ENCODE measurements at regions not wholly inside any gene's neighbourhood (a gene's known extent, or its start where the extent isn't known, plus 50 kb on each side); places are given as distances from the start of the nearest gene placed in this dataset.

DNA sequence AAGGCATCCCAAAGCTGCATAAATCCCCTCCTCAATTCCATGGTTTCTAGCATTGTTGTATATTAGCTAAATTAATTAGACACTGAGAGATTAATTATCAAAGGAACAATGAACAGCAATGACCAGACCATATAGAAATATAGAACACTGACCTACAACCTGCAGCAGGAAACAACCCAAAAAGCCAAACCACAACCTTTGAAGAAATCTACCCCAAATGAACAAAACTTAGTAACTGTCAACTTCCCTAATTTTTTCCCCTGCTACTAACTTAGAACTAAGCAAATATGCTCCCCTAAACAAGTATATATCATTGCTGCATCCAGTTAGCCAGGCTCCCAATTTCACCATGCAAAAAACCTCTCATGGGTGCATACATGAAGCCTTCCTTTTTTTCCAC is 268.0 kb upstream of the ANO3 start:
- no peak for DNase-seq

GRCh38 chr11:26065944-26066343 is 266.0 kb upstream of the ANO3 start:
- DNase-seq = no peak

DNA sequence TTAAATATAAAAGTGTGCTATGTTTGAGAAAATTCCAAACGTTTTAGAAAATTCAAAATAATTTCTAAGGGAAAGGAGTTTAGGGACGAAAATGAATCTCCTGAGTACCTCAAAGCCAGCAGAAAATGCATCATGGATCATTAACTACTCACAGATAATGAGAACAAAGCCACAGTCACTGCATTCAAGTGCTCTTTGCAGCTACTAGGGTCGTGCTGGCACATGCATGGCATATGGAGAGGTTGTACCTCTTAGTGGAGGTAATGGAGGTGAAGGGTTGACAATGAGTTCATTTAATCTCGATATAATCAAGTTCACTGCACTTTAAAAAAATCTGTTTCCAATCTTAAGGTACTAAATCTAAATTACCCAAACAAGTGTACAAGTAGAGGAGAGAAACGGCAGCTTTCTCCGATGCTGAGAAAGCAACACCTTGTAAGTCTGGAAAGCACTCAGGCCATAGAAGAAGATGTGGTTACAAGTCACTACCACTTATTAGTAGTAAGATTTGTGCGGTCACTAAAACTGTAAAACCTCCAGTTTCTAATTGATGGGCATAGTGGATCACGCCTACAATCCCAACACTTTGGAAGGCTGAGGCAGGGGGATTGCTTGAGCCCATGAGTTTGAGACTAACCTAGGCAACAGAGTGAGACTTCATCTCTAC is 261.1 kb upstream of the ANO3 start:
- DNase-seq = no peak

DNA sequence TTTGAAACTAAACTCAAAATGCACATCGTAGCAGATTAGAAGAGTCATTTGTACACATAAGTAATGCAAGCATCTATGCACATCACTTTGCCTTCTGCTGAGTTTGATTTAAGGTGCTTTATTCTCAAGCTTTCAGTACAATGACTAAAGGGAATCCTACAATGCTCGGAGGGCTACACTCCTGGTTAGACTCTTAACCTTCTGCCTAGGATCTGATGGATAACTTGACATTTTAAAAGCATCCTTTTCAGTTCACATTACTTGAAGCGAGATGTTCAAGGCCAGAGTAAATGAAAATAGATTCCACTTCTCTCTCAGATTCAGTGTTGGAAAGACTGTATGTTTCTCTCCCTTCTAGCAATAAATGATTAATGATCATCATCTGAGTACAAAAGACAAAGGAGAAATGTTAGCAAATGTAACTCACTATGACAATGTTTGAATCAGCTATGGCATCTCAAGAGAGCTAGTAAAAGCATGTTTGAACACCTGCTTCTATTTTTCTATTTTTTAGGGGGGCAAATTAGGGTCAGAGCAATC is 259.2 kb upstream of the ANO3 start:
- DNase-seq = no peak

- DNase-seq = no peak
Measured at GRCh38 chr11:26073646-26074045, 258.3 kb upstream of the ANO3 start.

- no peak for DNase-seq
Measured at GRCh38 chr11:26076233-26076990, 255.5 kb upstream of the ANO3 start.

GRCh38 chr11:26078231-26078821 is 253.6 kb upstream of the ANO3 start:
- no peak for DNase-seq

DNA sequence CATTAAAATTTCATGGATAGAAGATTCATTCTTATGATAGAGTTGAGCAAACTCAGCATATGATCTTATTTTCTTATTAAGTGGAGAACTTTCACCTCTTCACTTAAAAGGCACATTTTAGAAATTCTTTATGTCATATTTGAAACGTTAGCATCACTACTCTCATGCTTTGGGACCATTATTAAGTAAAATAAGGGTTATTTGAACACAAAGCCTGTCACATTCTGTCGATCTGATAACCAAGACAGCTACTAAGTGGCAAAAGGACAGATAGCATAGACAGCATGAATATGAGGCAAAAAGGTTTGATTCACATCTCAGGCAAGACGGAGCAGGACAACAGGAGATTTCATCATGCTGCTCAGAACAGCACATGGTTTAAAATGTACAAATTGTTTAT is 247.6 kb upstream of the ANO3 start:
- no peak for DNase-seq

DNA sequence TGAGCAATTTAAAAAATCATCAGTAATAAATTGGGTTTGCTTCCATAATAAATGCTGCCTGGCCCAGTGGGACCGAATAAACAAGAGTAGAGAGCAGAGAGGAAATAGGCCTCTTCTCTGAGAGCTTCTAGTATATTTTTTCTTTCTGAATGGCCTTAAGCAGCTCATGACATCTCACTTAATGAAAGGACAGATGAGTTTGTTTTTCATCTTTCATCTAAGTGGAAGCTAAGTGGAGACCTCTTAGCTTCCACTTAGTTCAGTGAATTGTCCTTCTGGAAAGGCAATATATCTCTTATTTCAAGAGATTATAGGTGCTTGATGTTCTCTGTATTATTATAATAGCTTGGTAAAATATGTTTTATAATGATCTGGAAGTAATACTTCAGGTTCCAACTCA is 245.9 kb upstream of the ANO3 start:
- DNase-seq = no peak

DNA sequence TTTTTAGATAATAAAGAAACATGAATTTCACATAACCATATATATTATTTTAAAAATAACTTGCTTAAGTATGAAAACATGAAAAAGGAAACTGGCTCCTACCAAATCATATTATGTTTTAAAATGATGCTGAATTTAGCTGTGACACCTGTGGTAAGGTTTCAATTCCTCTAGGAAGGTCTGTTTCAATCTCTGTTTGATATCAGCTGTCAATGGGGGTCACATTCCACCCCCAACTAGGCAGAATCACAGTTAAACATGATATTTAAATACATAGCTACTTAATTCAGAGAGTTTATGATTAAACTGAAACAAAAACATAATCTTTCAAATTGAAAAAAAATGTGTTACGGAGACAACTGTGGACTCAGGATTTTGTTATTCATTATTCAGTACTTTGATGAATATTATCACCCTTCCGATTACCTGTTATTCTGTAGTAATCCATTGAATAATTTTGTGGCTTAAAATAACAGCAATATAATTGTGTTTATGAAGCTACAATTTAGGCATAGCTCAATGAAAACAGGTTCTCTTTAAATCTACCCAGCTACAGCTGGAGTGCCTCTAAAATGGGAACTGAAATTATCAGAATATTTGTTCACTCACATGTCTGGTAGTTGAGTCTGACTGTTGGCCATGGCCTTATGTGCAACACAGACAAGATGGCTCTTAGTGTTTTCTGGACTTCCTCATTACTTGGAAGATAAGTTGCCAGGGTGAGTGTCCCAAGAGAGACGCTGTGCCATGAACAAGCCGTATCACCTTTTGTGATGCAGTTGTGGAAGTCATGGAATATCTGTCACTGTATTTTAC is 244.6 kb upstream of the ANO3 start:
- DNase-seq = no peak

GRCh38 chr11:26088391-26088790 is 243.5 kb upstream of the ANO3 start:
- no peak for DNase-seq

DNA sequence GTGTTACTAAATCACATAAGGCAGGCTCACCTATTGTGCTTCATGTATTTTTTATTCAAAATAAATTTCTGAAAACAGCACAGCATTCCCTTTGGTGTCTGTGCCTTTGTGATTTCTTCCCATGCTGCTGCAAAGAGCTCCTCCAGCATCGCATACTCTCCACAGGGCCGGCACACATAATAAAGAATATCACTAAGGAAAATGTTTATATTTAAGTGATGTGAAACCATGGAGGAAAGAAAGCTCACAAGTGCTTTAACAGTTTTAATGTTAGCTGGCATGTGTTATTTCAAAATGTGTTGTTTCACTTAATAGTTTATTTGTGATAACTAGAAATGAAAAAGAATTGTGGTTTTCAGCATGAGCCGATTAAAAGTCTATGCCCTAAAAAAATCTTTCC is 241.3 kb upstream of the ANO3 start:
- no peak for DNase-seq

DNA sequence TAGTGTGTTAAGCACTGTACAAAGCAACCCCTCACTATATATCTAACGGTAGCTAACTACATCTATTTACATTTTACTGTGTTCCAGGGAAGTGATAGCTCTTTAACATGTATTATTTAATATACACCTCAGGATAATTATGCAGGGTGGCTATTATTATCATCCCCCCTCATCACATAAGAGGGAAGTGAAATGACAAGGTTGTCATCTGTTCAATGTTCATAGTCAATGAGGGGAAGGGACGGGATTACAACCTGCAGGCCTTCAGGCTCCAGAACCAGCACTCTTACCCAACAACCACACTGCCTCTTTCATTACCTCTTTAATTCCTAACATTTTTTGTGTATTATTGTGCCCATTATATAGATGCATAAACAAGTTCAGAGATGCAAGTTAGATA is 238.7 kb upstream of the ANO3 start:
- no peak for DNase-seq

DNA sequence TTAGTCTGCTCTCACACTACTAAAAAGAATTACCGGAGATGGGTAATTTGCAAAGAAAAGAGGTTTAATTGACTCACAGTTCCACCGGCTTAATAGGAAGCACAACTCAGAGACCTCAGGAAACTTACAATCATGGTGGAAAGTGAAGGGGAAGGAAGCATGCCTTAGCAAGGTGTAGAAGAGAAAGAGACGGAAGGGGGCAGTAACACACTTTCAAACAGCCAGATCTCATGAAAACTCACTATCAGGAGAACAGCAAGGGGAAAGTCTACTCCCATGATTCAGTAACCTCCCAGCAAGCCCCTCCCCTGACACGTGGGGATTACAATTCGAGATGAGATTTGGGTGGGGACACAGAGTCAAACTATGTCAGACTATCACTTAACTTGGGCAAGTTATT is 236.6 kb upstream of the ANO3 start:
- no peak for DNase-seq

DNA sequence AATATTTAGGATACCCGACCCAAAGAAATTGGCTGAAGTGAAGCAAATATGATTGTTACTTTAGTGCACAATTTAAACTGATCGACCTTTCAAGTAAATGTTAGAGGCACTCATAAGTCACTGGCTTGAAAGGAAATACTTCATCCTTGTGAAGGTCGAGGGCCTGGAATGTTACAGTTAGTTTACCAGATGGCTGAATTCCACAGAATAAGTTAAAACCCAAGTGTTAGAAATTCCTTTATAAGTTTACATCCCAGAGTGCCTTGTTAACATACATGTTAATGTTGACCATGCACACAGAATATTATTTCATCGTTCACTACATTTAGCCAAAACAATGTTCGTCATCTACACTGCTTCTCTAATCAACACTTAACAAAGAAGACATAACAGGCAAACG is 235.5 kb upstream of the ANO3 start:
- no peak for DNase-seq

GRCh38 chr11:26102325-26102724 is 229.6 kb upstream of the ANO3 start:
- no peak for DNase-seq

GRCh38 chr11:26105762-26106423 is 226.0 kb upstream of the ANO3 start:
- DNase-seq = no peak

GRCh38 chr11:26106726-26107125 is 225.2 kb upstream of the ANO3 start:
- DNase-seq = no peak

DNA sequence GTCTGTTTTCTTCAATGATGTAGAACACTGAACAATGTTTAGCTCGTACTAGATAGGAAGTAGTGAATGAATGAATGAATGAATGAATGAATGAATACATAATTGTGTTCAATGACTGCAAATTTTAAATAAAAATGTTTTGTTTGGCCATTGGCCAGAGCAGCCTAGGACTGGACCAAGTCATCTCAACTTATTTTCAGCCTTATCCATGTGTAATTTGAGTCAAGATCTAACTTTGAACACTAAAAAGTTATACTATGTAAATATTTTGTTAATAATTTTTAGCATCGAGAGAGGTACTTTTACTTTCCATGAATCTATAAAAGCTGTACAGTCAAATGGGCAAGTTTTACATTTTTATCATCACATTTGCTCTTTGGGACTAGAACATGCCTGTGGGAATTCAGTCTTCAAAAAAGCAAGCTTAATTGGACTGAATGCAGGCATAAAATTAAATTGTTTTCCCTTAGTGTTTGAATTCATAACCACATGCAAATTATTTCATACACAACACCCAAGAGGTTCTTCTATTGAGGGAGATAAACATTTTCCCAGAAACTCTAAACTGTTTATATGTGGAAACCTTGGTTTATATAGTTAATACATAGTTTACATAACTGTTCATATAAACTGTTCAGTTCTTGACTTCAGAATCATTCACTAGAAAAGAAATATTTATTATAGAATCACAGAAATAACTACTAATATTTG is 222.1 kb upstream of the ANO3 start:
- DNase-seq = no peak

DNA sequence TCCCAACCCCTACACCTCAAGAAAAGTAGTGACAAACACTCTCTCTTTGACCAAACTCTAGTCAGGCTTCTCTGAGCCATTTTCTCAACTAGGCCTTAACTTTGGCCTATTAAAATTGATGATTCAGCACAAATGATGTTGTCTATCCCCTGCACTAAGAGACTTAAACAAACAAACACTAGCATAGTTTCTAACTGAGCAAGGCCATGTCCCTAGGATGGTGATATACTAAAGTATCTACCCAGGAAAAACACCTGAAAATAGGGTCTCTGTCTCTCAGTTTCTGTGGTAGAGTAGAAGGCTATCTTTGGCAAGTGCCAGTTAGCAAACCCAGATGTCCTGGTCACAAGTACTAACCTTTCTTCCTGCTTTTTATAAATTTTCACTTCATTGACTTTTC is 219.7 kb upstream of the ANO3 start:
- no peak for DNase-seq

- no peak for DNase-seq
Measured at GRCh38 chr11:26121466-26121865, 210.5 kb upstream of the ANO3 start.

DNA sequence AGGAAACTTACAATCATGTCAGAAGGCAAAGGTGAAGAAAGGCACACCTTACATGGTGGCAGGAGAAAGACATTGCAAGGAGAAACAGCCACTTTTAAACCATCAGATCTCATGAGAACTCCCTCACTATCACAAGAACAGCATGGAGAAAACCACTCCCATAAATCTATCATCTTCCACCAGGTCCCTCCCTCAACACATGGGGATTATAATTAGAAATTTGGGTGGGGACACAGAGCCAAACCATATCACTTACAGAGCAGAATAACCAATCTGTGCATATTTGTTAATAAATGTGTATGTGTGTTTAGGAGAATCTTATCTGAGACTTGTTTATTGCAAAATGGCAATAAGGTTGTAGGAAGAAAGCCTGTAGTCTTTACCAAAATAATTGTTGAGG is 205.2 kb upstream of the ANO3 start:
- DNase-seq = no peak

All from amniotic stem cell (primary cell).